NB4 (cell line): ENCODE measurements at regions not wholly inside any gene's neighbourhood (a gene's known extent, or its start where the extent isn't known, plus 50 kb on each side); places are given as distances from the start of the nearest gene placed in this dataset.

ENCODE experiments used
- MYC ChIP-seq: IDR thresholded peaks from 2 replicates; pipeline ENCODE4 v1.6.1; 2011; ENCODE audit warnings: low read depth, low read length
- POLR2A ChIP-seq: IDR thresholded peaks from 2 replicates; pipeline ENCODE4 v1.6.1; 2011; ENCODE audit warnings: mild to moderate bottlenecking; ENCODE audit not compliant: insufficient read length; ENCODE audit errors: extremely low read depth
- TF ChIP-seq, protein P1 (sequence below): IDR thresholded peaks from one replicate; pipeline ENCODE4 v1.5.1; 2012; ENCODE audit warnings: low read depth, low read length
- TF ChIP-seq, protein P2 (sequence below): IDR thresholded peaks from 2 replicates; pipeline ENCODE4 v1.6.1; 2011; ENCODE audit warnings: low read depth, low read length

DNA sequence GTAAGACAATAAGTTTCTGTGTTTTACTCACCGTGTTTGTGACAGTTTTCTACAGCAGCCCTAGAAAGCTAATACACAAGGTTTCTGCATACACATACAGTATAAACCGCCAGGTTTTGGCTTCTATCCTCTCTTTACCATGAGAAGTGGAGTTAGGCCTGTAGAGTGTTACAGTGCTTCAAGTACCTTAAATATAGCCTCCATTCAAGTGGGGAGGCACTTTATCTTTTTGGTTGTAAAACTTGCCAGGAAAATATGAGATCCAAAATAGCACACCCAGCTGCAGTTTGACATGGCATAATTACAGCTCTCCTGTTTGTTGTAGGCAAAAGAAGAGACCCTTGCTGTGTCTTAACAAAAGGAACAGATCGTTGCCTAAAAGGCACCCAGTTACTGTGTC is 90.3 kb upstream of the PTPN3 start:
- TF ChIP-seq POLR2A (no peak), MYC (no peak)
- TF ChIP-seq, protein P1, sequence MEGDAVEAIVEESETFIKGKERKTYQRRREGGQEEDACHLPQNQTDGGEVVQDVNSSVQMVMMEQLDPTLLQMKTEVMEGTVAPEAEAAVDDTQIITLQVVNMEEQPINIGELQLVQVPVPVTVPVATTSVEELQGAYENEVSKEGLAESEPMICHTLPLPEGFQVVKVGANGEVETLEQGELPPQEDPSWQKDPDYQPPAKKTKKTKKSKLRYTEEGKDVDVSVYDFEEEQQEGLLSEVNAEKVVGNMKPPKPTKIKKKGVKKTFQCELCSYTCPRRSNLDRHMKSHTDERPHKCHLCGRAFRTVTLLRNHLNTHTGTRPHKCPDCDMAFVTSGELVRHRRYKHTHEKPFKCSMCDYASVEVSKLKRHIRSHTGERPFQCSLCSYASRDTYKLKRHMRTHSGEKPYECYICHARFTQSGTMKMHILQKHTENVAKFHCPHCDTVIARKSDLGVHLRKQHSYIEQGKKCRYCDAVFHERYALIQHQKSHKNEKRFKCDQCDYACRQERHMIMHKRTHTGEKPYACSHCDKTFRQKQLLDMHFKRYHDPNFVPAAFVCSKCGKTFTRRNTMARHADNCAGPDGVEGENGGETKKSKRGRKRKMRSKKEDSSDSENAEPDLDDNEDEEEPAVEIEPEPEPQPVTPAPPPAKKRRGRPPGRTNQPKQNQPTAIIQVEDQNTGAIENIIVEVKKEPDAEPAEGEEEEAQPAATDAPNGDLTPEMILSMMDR, result no peak
- TF ChIP-seq, protein P2, sequence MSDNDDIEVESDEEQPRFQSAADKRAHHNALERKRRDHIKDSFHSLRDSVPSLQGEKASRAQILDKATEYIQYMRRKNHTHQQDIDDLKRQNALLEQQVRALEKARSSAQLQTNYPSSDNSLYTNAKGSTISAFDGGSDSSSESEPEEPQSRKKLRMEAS, result no peak
